ENCODE measurements at regions not wholly inside any gene's neighbourhood (a gene's known extent, or its start where the extent isn't known, plus 50 kb on each side); places are given as distances from the start of the nearest gene placed in this dataset.

DNA sequence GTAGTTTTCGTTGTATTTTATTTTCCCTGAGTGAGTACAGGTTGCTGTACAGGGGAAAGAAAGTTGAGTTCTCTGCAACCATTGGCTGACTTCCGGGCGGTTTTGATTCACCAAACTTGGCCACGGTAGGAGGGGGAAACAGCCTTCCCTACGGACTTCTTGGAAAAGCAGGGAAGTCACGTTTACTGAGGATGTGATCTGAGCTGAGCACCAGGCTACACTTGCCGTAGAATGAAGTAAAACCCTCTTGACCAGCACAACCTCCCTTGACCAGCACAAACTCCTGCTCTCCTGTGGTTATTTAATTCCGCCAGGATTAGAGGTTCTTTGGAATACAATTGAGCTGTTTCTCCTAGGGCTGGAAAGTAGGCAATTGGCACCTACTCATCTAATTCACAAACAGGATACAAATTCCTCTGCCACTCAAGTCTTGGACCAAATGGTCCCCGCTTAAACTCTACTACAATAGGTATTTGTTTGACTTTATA, 242.0 kb upstream of the RBFOX1 start:
- TF ChIP-seq, protein P1, sequence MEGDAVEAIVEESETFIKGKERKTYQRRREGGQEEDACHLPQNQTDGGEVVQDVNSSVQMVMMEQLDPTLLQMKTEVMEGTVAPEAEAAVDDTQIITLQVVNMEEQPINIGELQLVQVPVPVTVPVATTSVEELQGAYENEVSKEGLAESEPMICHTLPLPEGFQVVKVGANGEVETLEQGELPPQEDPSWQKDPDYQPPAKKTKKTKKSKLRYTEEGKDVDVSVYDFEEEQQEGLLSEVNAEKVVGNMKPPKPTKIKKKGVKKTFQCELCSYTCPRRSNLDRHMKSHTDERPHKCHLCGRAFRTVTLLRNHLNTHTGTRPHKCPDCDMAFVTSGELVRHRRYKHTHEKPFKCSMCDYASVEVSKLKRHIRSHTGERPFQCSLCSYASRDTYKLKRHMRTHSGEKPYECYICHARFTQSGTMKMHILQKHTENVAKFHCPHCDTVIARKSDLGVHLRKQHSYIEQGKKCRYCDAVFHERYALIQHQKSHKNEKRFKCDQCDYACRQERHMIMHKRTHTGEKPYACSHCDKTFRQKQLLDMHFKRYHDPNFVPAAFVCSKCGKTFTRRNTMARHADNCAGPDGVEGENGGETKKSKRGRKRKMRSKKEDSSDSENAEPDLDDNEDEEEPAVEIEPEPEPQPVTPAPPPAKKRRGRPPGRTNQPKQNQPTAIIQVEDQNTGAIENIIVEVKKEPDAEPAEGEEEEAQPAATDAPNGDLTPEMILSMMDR (IDR thresholded peaks at IDR 0.05; ENCODE audit: insufficient read depth, low read depth, low read length, missing control alignments) = no peak
- no peak overlapping the region for H3K4me3 ChIP-seq (ENCODE audit: low read length)
- no peak for DNase-seq (ENCODE audit: low read depth)

DNA sequence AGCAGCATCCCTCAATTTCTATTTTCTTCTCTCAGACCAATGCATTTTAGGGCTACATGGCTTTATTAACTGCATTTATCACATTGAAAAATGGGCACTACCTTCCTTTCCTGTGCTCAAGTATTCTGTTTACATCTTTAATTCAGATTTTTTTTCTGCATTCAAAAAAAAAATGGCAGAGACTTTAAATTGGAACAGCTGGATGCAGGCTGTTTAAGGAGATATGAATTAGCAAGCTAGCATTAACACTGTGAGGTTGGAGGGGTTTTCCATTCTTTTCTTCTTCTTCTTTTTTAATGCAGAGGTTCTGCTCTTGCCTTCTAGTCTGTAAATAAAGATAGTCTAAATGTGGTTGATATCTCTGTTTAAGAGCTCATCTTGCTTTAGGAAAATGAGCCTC, 242.9 kb upstream of the RBFOX1 start:
- no peak overlapping the region for H3K4me3 ChIP-seq (ENCODE audit: low read length)
- no peak for DNase-seq (ENCODE audit: low read depth)
- TF ChIP-seq, protein P1 (IDR thresholded peaks at IDR 0.05; ENCODE audit: insufficient read depth, low read depth, low read length, missing control alignments) = no peak

DNA sequence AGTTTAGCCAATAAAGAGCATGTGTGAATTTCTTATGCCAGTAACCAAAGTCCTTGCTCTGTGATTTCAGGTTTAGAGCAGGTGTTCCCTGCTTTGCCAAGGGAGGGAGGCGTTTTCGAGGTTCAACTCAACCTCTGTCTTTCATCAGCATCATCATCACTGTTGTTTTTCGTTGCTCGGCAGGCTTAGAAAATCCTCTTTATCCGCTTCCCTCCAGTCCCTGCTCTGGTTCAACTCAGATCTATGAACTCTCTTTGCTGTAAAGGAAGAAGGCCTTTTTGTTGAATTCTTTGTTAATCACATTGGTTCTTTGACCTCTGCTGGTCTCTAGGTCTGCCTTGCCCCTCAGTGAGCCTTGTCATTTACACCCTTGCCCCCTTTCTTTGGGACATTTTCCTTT, 243.9 kb upstream of the RBFOX1 start:
- no peak overlapping the region for H3K4me3 ChIP-seq (ENCODE audit: low read length)
- TF ChIP-seq, protein P1 (IDR thresholded peaks at IDR 0.05; ENCODE audit: insufficient read depth, low read depth, low read length, missing control alignments) = no peak
- no peak for DNase-seq (ENCODE audit: low read depth)

DNA sequence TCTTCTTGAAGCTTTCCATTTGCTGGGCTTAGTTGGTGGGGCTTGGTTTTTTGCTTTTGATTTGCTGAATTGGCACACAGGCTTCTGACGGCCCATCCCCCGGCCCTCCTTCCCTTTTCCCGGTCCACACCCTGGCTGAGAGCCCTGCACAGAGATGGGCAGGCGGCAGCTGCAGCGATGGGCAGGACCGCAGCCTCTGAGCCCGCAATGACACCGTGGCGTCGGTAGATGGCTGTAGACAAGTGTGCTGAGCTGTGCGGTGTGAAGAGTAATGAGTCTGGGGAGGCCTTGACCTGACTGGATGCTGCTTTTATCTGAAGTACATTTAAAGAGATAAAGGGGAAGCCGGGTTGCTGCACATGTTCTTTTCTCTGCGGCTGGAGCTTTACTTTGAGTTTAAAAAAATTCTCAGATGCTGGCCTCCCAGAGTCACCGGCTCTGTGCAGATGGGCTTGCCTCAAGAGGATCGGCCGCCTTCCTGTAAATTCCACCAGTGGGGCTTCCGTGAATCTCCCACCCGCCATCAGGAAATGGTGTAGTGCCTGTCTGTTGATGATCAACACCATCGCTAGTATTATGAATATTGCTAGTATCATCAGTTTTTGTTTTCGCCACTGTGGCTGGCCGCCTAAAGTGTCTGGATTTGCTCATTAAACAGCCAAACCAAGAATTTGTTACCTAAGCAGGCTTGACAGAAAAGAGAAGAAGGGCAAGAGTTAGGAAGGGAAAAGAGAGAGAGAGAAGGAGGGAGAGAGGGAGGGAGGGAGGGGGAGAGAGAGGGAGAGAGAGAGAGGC, 245.6 kb upstream of the RBFOX1 start:
- H3K4me3 ChIP-seq (ENCODE audit: low read length) = no peak overlapping the region
- TF ChIP-seq, protein P1 (IDR thresholded peaks at IDR 0.05; ENCODE audit: insufficient read depth, low read depth, low read length, missing control alignments) = no peak
- DNase-seq (ENCODE audit: low read depth) = no peak

GRCh38 chr16:7085776-7086175, 246.9 kb upstream of the RBFOX1 start:
- H3K4me3 ChIP-seq (ENCODE audit: low read length) = no peak overlapping the region
- no peak for DNase-seq (ENCODE audit: low read depth)
- TF ChIP-seq, protein P1 (IDR thresholded peaks at IDR 0.05; ENCODE audit: insufficient read depth, low read depth, low read length, missing control alignments) = no peak

- no peak for DNase-seq (ENCODE audit: low read depth)
- TF ChIP-seq, protein P1 (IDR thresholded peaks at IDR 0.05; ENCODE audit: insufficient read depth, low read depth, low read length, missing control alignments) = no peak
- no peak overlapping the region for H3K4me3 ChIP-seq (ENCODE audit: low read length)
Measured at GRCh38 chr16:7083096-7083495, 249.5 kb upstream of the RBFOX1 start.

DNA sequence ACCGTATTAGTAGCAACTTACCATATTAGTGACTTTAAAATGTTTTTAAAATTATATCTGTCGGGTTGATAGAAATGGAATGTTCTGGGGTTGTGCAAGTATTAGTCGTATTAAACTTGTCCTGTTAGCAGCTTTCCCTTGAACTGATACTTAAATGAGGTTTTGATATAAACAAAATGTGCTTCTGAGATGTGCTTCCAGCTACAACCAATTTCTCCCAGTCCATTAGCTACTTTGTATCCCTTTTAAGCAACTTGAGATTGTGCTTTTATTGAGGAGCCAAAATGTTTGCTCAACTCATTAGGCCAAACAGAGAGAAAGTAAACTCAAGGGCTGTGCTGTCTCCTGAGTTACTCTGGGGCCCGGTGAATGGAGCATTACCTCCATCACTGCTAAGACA, 255.0 kb upstream of the RBFOX1 start:
- no peak overlapping the region for H3K4me3 ChIP-seq (ENCODE audit: low read length)
- no peak for DNase-seq (ENCODE audit: low read depth)
- TF ChIP-seq, protein P1 (IDR thresholded peaks at IDR 0.05; ENCODE audit: insufficient read depth, low read depth, low read length, missing control alignments) = no peak

Measured in epithelial cell of esophagus (primary cell).